Spinal cord (tissue), 9 donors: ENCODE measurements at regions not wholly inside any gene's neighbourhood (a gene's known extent, or its start where the extent isn't known, plus 50 kb on each side); places are given as distances from the start of the nearest gene placed in this dataset.

ENCODE experiments used
- DNase-seq, 6 donors: peaks; one replicate each; pipeline versions ENCODE4 v3.0.0 to v3.0.0-alpha.2; 2013 to 2015; ENCODE audit warnings: low spot score in 6 of 6, low read depth in 4 of 6
- H3K27ac ChIP-seq: one replicate; pipeline ENCODE4 v1.5.1; 2013; ENCODE audit warnings: low read depth, low read length, control low read depth
- H3K27me3 ChIP-seq: one replicate; pipeline ENCODE4 v1.6.1; 2013; ENCODE audit warnings: low read length; ENCODE audit not compliant: control insufficient read depth, insufficient read depth
- H3K36me3 ChIP-seq: one replicate; pipeline ENCODE4 v1.6.1; 2013; ENCODE audit warnings: low read length; ENCODE audit not compliant: control insufficient read depth, insufficient read depth
- H3K4me1 ChIP-seq: one replicate; pipeline ENCODE4 v1.6.1; 2013; ENCODE audit warnings: low read length; ENCODE audit not compliant: control insufficient read depth, insufficient read depth
- H3K4me3 ChIP-seq: one replicate; pipeline ENCODE4 v1.5.1; 2013; ENCODE audit warnings: low read depth, low read length, control low read depth
- H3K9me3 ChIP-seq: one replicate; pipeline ENCODE4 v1.6.1; 2013; ENCODE audit warnings: low read length; ENCODE audit not compliant: control insufficient read depth, insufficient read depth
- WGBS: methylation state at CpG from one replicate; pipeline ENCODE4 v1.1.5; 2013; ENCODE audit warnings: missing lambda C conversion rate; ENCODE audit not compliant: insufficient coverage; 5-methylcytosine and 5-hydroxymethylcytosine counted together
- donor health status: healthy.

DNA sequence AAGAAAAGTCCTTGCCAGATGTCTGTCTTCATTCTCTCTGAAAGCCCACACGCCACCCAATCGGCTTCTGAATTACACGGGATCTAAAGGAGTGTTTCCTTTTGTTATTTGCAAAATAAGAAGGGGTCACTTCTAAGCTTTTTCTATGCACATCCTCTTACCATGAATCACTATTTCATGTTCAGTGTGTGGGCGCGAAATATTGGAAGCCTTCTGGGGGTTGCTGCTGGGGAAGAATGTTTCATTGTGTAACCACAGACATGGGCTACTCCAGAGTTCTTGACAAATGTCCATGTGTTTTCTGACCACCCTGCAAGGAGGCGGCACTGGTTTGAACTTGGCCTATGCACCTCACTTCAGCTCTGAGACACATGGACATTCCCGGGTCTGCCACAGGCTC lies 133.6 kb upstream of the APCDD1 start:
- peak in 1 of 6 donors; percentile 30 for DNase-seq
- no peaks in the 10 kb centered on the region for H3K27me3 ChIP-seq
- H3K36me3 ChIP-seq = no peaks in the 10 kb centered on the region
- H3K27ac ChIP-seq = peak overlapping the region; percentile 51
- WGBS = 98% methylated on average over 4 of the region's 7 CpGs
- no peaks in the 10 kb centered on the region for H3K9me3 ChIP-seq
- no peaks in the 10 kb centered on the region for H3K4me1 ChIP-seq
- H3K4me3 ChIP-seq = no peak overlapping the region

DNA sequence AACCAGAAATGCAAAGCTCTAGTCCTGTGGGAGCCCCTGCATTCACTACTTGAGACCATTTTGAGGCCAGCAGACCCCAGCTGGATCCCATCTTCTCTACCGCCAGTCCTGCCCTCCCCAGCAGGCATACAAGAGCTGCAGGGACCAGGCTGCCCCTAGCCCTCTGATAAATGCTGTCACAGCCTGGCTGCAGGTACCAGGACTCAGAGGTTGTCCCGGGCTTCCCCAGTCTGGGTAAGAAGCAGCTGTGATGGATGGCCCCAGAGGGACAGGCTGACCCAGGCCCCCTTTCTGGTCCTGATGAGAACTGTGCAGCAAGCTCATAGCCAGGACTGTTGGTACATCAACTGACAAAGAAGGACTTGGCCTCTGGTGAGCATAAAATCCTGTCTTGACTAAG lies 132.9 kb upstream of the APCDD1 start:
- WGBS = 90% methylated on average over 2 of the region's 2 CpGs
- DNase-seq = no peak
- no peaks in the 10 kb centered on the region for H3K9me3 ChIP-seq
- no peaks in the 10 kb centered on the region for H3K27me3 ChIP-seq
- no peaks in the 10 kb centered on the region for H3K36me3 ChIP-seq
- no peak overlapping the region for H3K4me3 ChIP-seq
- H3K27ac ChIP-seq = no peak overlapping the region
- H3K4me1 ChIP-seq = no peaks in the 10 kb centered on the region

DNA sequence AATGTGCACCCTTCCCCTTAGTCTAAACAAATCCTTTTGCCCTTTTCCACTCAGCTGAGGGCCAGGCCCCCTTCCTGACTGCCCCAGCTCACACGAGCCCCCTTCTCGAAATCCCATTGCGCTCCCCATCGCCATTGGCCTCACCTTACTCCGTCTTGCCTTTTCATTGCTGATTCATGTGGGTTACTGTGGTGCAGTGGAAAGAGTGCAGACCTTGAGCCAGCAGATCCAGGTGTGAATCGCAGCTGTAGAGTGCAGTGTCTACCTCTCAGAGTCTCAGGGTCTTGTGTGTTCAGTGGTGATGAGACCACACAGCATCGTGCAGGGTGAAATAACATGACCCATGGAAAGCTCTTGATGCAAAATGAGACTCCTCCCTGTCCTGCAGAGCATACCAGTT lies 132.4 kb upstream of the APCDD1 start:
- no peaks in the 10 kb centered on the region for H3K4me1 ChIP-seq
- DNase-seq = no peak
- 98% methylated on average over 7 of the region's 7 CpGs for WGBS

DNA sequence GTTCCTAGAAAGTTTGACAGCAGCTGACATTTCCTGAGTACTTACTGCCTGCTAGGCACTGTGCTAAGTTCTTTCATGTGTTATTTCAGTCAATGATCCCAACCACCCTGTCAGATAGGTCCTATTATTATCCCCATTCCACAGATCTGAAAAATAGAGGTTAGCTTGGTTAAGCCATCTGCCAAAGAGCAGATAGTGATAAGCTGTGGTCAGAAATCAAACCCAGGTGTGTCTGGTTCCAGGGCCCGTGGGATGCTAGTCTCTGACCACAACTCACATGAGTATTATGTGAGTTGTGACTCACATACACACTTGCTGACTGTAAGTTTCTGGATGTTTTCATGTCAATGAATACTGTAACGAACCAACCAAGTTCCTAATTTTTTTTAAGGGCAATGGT lies 132.0 kb upstream of the APCDD1 start:
- no peak overlapping the region for H3K27ac ChIP-seq
- H3K4me3 ChIP-seq = no peak overlapping the region
- H3K27me3 ChIP-seq = no peaks in the 10 kb centered on the region
- DNase-seq = no peak
- H3K4me1 ChIP-seq = no peaks in the 10 kb centered on the region
- H3K36me3 ChIP-seq = no peaks in the 10 kb centered on the region
- H3K9me3 ChIP-seq = no peaks in the 10 kb centered on the region
- no CpG with 5 or more reads among the region's 2 CpGs for WGBS

More for the DNA sequence above, 132.4 kb upstream of the APCDD1 start:
- H3K27ac ChIP-seq = no peak overlapping the region
- no peaks in the 10 kb centered on the region for H3K27me3 ChIP-seq
- H3K9me3 ChIP-seq = no peaks in the 10 kb centered on the region
- no peak overlapping the region for H3K4me3 ChIP-seq
- H3K36me3 ChIP-seq = no peaks in the 10 kb centered on the region

DNA sequence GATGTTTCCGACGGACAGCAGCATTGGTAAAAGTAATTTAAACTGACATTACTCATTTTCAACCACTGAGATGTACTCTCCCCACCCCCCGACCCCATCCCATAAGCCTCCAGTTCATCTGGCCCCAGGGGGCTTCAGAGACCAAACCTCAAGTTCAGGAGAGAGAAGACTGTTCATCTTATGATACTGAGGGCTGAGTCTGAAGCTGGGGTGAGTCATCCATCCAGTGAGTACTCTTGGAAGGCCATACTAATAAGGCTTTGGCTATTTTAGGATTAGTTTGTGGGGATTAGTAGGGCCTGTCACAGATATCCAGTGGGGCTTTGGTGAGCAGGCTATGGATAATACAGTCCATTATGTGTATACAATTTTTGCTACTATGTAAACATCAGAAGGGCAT lies 125.3 kb upstream of the APCDD1 start:
- WGBS = no CpG with 5 or more reads among the region's 3 CpGs
- Histone ChIP-seq H3K27ac (no peak overlapping the region), H3K4me1 (no peaks in the 10 kb centered on the region), H3K9me3 (no peaks in the 10 kb centered on the region), H3K4me3 (no peak overlapping the region), H3K36me3 (no peaks in the 10 kb centered on the region), H3K27me3 (no peaks in the 10 kb centered on the region)
- DNase-seq = no peak

DNA sequence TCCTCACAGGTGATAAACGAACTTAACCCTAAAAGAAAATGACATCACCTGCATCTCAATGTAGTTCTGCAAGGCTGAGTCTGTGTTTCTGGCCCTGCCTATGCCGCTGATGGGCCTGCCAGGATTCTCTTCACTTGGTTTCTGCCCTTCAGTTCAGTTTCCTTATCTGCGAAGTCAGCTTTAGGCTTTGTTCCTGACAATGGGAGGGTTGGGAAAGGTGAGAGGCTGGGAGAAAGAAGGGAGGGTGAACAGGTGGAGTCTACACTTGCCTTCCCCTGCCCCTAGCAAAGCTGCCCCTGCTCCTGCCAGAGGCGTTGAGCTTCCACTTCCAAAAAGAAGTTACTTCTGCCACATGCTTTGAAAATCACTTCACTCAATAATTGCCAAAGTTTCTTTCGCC lies 124.0 kb upstream of the APCDD1 start:
- no peak overlapping the region for H3K27ac ChIP-seq
- no peaks in the 10 kb centered on the region for H3K9me3 ChIP-seq
- H3K27me3 ChIP-seq = no peaks in the 10 kb centered on the region
- H3K4me1 ChIP-seq = no peaks in the 10 kb centered on the region
- no peak for DNase-seq
- H3K36me3 ChIP-seq = no peaks in the 10 kb centered on the region
- H3K4me3 ChIP-seq = no peak overlapping the region
- WGBS = 77% methylated on average over 3 of the region's 5 CpGs

DNA sequence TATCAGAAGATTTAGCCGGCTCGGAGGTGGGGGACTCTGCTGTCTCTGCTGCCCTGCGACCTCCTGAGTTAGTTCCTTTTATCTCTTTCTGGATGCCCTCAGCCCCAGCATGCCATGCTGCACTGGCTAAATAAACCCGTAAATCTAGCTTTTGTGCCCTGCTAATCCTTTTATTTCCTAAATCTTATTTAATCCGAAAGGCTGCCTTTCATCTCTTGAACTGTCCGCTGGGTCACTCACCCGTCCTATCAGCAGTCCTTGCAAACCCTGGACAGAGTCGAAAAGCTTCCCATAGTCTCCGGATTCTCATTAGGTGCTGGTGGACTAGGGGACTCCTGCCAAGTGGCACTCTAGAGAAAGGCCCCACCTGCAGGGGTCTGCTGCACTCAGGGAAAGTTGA lies 122.0 kb upstream of the APCDD1 start:
- no peak for DNase-seq
- H3K4me1 ChIP-seq = no peaks in the 10 kb centered on the region
- no peaks in the 10 kb centered on the region for H3K27me3 ChIP-seq
- H3K36me3 ChIP-seq = no peaks in the 10 kb centered on the region
- no peak overlapping the region for H3K27ac ChIP-seq
- 74% methylated on average over 9 of the region's 9 CpGs for WGBS
- no peaks in the 10 kb centered on the region for H3K9me3 ChIP-seq
- H3K4me3 ChIP-seq = no peak overlapping the region

DNA sequence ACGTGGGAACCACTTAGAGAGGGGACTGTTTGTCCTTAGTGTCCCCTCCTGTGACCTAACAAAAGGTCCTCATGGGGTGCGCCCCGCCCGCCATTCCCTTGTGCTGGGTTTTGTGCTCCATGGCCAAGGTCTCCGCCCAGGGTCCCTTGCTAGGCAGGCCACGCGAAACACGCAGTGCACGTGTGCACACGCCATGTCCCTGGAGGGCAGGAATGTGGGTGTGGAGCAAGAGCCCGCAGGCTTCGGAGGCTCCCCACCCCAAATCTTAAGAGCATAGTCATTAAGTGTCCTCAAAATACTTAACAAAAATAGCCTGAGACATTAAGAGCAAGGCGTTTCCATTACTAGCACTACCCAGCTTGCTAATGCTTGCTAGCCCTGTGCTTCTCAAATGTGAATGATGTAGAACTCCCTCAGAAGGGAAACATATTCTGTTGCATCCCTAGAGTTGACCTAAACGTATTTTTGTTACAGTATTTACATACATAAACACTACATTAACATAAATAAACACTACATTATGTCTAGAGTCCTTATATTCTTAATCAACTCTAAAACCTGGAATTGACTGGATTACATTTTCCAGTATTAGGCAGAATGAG lies 117.6 kb upstream of the APCDD1 start:
- DNase-seq = no peak
- Histone ChIP-seq H3K4me1 (no peaks in the 10 kb centered on the region), H3K9me3 (no peaks in the 10 kb centered on the region), H3K27me3 (no peaks in the 10 kb centered on the region), H3K27ac (no peak overlapping the region), H3K36me3 (no peaks in the 10 kb centered on the region), H3K4me3 (no peak overlapping the region)
- 95% methylated on average over 13 of the region's 14 CpGs for WGBS

DNA sequence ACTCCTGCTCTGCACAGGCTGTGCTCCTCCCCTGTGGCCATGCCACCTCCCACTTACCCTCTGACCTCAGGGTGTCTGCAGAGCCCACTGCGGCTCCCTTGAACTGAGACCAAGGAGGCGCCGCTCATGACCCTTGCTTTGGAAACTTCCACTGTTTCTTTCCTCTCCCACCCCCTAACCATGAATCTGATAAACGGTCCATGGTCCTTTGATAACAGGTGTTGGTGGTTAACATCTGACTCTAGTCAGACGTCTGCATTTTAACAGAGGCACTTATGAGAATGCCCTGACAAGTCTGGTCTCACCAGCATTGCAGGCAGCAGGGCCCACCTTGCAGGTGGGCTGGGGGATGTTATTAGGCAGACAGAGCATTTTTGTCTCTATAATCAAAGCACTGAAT lies 113.6 kb upstream of the APCDD1 start:
- H3K27ac ChIP-seq = no peak overlapping the region
- 94% methylated on average over 2 of the region's 5 CpGs for WGBS
- peaks cover 19% of the 10 kb centered on the region for H3K4me1 ChIP-seq
- H3K36me3 ChIP-seq = no peaks in the 10 kb centered on the region
- no peak overlapping the region for H3K4me3 ChIP-seq
- no peaks in the 10 kb centered on the region for H3K27me3 ChIP-seq
- H3K9me3 ChIP-seq = no peaks in the 10 kb centered on the region
- no peak for DNase-seq

DNA sequence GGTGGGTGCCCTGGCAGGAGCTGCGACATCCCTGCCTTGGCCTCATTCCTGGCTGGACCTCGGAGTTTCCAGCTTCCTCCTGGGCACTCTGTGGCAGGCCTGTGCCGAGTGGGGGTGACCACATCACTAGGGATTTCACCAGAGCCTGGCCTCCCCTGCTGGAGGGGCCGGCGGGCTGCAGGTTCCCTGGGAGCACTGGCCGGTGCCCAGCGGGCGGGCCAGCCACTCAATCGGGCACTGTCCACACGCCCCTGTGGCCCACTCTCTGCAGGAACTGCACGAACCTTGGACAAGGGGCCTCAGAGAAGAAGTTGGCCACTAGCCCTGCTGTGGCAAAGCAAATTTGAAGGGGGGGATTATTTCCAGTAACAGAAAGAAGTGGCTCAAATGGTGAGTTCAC lies 110.7 kb upstream of the APCDD1 start:
- Histone ChIP-seq H3K36me3 (no peaks in the 10 kb centered on the region), H3K27ac (no peak overlapping the region), H3K4me1 (peaks cover 24% of the 10 kb centered on the region), H3K4me3 (no peak overlapping the region), H3K9me3 (no peaks in the 10 kb centered on the region), H3K27me3 (no peaks in the 10 kb centered on the region)
- peak in 2 of 6 donors; percentile 12 to 72 for DNase-seq
- WGBS = 45% methylated on average over 11 of the region's 11 CpGs
